ENCODE measurements at regions not wholly inside any gene's neighbourhood (a gene's known extent, or its start where the extent isn't known, plus 50 kb on each side); places are given as distances from the start of the nearest gene placed in this dataset.
"Not testable (repeated sequence)": the region's sequence is repeated elsewhere in the genome, so short reads cannot be mapped to it uniquely, and the experiment has no call there.

DNA sequence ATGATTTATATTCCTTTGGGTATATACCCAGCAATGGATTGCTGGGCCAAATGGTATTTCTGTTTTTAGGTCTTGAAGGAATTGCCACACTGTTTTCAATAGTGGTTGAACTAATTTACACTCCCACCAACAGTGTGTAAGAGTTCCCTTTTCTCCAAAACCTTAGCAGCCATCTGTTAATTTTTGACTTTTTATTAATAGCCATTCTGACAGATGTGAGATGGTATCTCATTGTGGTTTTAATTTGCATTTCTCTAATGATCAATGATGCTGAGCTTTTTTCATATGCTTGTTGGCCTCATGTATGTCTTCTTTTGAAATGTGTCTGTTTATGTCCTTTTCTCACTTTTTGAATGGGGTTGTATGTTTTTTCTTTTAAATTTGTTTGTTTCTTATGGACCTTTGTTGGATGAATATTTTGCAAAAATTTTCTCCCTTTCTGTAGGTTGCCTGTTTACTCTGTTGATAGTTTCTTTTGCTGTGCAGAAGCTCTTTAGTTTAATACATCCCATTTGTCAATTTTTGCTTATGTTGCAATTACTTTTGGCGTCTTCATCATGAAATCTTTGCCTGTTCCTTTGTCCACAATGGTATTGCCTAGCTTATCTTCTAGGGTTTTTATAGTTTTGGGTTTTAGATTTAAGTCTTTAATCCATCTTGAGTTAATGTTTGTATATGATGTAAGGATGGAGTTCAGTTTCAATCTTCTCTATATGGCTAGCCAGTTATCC is 119.7 kb upstream of the XIRP2 start:
- no peaks in the 10 kb centered on the region for H3K36me3 Mint-ChIP-seq
- no peak for DNase-seq
- WGBS (ENCODE audit: insufficient coverage) = 100% methylated on average over 1 of the region's 1 CpG
- no peaks in the 10 kb centered on the region for H3K4me1 ChIP-seq (ENCODE audit: control insufficient read depth, insufficient read depth, low read length)
- TF ChIP-seq, protein P1, sequence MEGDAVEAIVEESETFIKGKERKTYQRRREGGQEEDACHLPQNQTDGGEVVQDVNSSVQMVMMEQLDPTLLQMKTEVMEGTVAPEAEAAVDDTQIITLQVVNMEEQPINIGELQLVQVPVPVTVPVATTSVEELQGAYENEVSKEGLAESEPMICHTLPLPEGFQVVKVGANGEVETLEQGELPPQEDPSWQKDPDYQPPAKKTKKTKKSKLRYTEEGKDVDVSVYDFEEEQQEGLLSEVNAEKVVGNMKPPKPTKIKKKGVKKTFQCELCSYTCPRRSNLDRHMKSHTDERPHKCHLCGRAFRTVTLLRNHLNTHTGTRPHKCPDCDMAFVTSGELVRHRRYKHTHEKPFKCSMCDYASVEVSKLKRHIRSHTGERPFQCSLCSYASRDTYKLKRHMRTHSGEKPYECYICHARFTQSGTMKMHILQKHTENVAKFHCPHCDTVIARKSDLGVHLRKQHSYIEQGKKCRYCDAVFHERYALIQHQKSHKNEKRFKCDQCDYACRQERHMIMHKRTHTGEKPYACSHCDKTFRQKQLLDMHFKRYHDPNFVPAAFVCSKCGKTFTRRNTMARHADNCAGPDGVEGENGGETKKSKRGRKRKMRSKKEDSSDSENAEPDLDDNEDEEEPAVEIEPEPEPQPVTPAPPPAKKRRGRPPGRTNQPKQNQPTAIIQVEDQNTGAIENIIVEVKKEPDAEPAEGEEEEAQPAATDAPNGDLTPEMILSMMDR (IDR thresholded peaks at IDR 0.05) = no peak
- intact Hi-C loops (cut with micrococcal nuclease) = no loop called here
- H3K36me3 ChIP-seq (ENCODE audit: control insufficient read depth, insufficient read depth, low read length) = no peaks in the 10 kb centered on the region
- H3K4me1 Mint-ChIP-seq = no peaks in the 10 kb centered on the region
- H3K4me3 ChIP-seq (ENCODE audit: low read length) = no peak overlapping the region
- H3K27ac ChIP-seq (ENCODE audit: low read length) = no peak overlapping the region
- no peak overlapping the region for H3K27ac Mint-ChIP-seq
- no peaks in the 10 kb centered on the region for H3K27me3 ChIP-seq (ENCODE audit: control insufficient read depth, insufficient read depth, low read length)
- H3K9me3 ChIP-seq (ENCODE audit: control insufficient read depth, insufficient read depth, low read length) = peaks cover 7% of the 10 kb centered on the region
- no peak overlapping the region for H3K4me3 Mint-ChIP-seq
- H3K9me3 Mint-ChIP-seq = peaks cover 18 to 26% of the 10 kb centered on the region in 2 donors
- no peaks in the 10 kb centered on the region for H3K27me3 Mint-ChIP-seq (ENCODE audit: low read depth in 2 of 2)
- no peak for ATAC-seq

DNA sequence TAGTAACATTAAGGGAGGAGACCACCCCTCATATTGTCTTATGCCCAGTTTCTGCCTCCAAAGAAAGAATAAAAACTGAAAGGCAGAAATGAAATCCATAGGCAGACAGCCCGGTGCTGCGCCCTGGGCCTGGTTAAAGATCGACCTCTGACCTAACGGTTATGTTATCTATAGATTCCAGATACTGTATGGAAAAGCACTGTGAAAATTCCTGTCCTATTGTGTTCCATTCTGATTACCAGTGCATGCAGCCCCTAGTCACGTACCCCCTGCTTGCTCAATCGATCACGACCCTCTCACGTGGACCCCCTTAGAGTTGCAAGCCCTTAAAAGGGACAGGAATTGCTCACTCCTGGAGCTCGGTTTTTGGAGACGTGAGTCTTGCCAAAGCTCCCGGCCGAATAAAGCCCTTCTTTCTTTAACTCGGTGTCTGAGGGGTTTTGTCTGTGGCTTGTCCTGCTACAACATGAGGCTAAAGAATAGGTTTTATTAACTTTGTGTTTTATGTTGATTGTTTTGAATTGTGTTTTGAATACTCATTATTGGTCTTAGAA is 121.4 kb upstream of the XIRP2 start:
- H3K27me3 ChIP-seq (ENCODE audit: control insufficient read depth, insufficient read depth, low read length); H3K36me3 Mint-ChIP-seq; intact Hi-C loops (cut with micrococcal nuclease); H3K27ac ChIP-seq (ENCODE audit: low read length); H3K27ac Mint-ChIP-seq; H3K4me1 Mint-ChIP-seq; H3K4me3 Mint-ChIP-seq; H3K36me3 ChIP-seq (ENCODE audit: control insufficient read depth, insufficient read depth, low read length); H3K27me3 Mint-ChIP-seq (ENCODE audit: low read depth in 2 of 2); ATAC-seq; DNase-seq; H3K4me3 ChIP-seq (ENCODE audit: low read length); H3K9me3 ChIP-seq (ENCODE audit: control insufficient read depth, insufficient read depth, low read length); H3K4me1 ChIP-seq (ENCODE audit: control insufficient read depth, insufficient read depth, low read length): not testable (repeated sequence)
- WGBS (ENCODE audit: insufficient coverage) = 92% methylated on average over 13 of the region's 13 CpGs
- peaks cover 15 to 19% of the 10 kb centered on the region in 2 donors for H3K9me3 Mint-ChIP-seq

DNA sequence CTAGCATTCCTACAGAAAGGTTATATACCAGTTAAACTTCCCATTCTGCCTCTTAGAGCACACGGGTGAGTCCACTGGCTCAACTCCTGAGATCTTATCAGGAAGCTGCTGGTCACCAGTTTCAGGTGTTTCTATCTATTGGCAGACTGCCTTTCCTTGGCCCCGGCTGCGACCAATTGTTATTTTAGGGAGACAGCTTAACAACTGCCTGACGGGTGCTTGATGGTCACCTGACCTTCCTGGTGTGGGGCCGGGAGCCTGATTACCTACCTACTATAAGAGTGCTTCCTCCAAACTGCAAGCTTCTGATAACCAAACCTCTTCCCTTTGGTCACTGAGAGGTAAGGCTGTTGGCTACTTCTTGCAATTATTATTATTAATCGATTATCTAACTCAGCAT is 122.1 kb upstream of the XIRP2 start:
- H3K4me3 Mint-ChIP-seq = no peak overlapping the region
- Histone ChIP-seq H3K4me1 (ENCODE audit: control insufficient read depth, insufficient read depth, low read length) (no peaks in the 10 kb centered on the region), H3K27ac (ENCODE audit: low read length) (no peak overlapping the region), H3K27me3 (ENCODE audit: control insufficient read depth, insufficient read depth, low read length) (no peaks in the 10 kb centered on the region), H3K4me3 (ENCODE audit: low read length) (no peak overlapping the region), H3K36me3 (ENCODE audit: control insufficient read depth, insufficient read depth, low read length) (no peaks in the 10 kb centered on the region), H3K9me3 (ENCODE audit: control insufficient read depth, insufficient read depth, low read length) (peaks cover 5% of the 10 kb centered on the region)
- peaks cover 14 to 18% of the 10 kb centered on the region in 2 donors for H3K9me3 Mint-ChIP-seq
- H3K4me1 Mint-ChIP-seq = no peaks in the 10 kb centered on the region
- no peaks in the 10 kb centered on the region for H3K27me3 Mint-ChIP-seq (ENCODE audit: low read depth in 2 of 2)
- DNase-seq = no peak
- H3K36me3 Mint-ChIP-seq = no peaks in the 10 kb centered on the region
- ATAC-seq = no peak
- no peak overlapping the region for H3K27ac Mint-ChIP-seq
- TF ChIP-seq, protein P1 (IDR thresholded peaks at IDR 0.05) = no peak
- intact Hi-C loops (cut with micrococcal nuclease) = no loop called here
- 84% methylated on average over 5 of the region's 6 CpGs for WGBS (ENCODE audit: insufficient coverage)

GRCh38 chr2:166765141-166765540 is 123.1 kb upstream of the XIRP2 start:
- Mint-ChIP-seq H3K9me3 (peaks cover 12 to 14% of the 10 kb centered on the region in 2 donors), H3K4me3 (no peak overlapping the region), H3K4me1 (no peaks in the 10 kb centered on the region), H3K27ac (no peak overlapping the region), H3K27me3 (ENCODE audit: low read depth in 2 of 2) (no peaks in the 10 kb centered on the region), H3K36me3 (no peaks in the 10 kb centered on the region)
- TF ChIP-seq, protein P1 (IDR thresholded peaks at IDR 0.05) = no peak
- H3K4me3 ChIP-seq (ENCODE audit: low read length) = no peak overlapping the region
- no peaks in the 10 kb centered on the region for H3K4me1 ChIP-seq (ENCODE audit: control insufficient read depth, insufficient read depth, low read length)
- no peaks in the 10 kb centered on the region for H3K36me3 ChIP-seq (ENCODE audit: control insufficient read depth, insufficient read depth, low read length)
- no peak for DNase-seq
- H3K27me3 ChIP-seq (ENCODE audit: control insufficient read depth, insufficient read depth, low read length) = no peaks in the 10 kb centered on the region
- ATAC-seq = no peak
- 83% methylated on average over 1 of the region's 1 CpG for WGBS (ENCODE audit: insufficient coverage)
- intact Hi-C loops (cut with micrococcal nuclease) = no loop called here
- peaks cover 2% of the 10 kb centered on the region for H3K9me3 ChIP-seq (ENCODE audit: control insufficient read depth, insufficient read depth, low read length)
- H3K27ac ChIP-seq (ENCODE audit: low read length) = no peak overlapping the region
